ENCODE measurements at regions not wholly inside any gene's neighbourhood (a gene's known extent, or its start where the extent isn't known, plus 50 kb on each side); places are given as distances from the start of the nearest gene placed in this dataset.

DNA sequence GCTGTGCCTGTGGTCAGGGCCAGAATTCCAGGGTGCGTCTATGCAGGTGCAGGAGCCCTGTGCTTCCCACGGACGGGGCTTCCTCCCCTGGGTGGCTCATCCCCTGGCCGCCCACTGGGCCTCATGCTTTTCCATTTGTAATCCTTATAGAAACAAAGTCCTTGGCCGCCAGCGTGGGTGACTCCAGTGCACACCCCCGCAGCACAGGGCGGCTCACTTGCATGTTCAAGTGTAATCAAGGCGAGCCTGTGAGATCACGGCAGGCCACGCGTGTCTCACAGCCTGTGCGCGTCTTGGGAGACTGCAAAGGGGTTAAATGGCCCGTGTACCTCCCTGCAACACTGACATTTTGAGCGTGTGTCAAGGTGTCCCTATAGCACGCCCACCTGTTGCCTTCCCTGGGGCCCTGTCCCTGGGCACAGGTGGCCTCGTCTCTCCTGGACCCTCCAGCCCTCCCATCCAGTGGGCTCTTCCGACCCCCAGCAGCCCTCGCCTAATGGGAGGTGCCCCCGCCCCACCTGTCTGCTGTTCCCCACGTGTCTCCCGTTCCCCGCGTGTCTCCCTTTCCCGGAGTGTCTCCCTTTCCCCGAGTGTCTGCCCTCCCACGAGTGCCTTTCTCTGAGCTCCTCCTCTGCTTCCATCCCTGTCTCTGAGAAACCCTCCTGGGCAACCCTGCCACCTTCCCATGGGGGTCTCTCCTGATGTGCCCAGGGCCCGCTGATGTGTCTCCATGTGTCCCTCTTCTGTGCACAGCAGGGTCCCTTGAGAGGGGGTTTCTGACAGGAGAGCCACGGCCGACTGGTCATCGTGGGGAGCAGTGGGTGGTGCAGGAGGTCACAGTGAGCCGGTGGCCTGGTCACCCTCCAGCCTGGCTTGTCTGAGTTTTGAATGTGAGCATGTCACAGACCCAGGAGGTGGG is 1215.3 kb downstream of the BRD1 start:
- no peak overlapping the region for H3K27ac ChIP-seq (ENCODE audit: low read depth, low read length)
- WGBS, 3 donors, result 74 to 89% (median 85%) methylated on average over 33 of the region's 33 CpGs

- no peak overlapping the region for H3K27ac ChIP-seq (ENCODE audit: low read depth, low read length)
- WGBS, 3 donors, result 83 to 95% (median 94%) methylated on average over 22 of the region's 22 CpGs
Observed at GRCh38 chr22:48609279-48609865, 1218.3 kb downstream of the BRD1 start.

DNA sequence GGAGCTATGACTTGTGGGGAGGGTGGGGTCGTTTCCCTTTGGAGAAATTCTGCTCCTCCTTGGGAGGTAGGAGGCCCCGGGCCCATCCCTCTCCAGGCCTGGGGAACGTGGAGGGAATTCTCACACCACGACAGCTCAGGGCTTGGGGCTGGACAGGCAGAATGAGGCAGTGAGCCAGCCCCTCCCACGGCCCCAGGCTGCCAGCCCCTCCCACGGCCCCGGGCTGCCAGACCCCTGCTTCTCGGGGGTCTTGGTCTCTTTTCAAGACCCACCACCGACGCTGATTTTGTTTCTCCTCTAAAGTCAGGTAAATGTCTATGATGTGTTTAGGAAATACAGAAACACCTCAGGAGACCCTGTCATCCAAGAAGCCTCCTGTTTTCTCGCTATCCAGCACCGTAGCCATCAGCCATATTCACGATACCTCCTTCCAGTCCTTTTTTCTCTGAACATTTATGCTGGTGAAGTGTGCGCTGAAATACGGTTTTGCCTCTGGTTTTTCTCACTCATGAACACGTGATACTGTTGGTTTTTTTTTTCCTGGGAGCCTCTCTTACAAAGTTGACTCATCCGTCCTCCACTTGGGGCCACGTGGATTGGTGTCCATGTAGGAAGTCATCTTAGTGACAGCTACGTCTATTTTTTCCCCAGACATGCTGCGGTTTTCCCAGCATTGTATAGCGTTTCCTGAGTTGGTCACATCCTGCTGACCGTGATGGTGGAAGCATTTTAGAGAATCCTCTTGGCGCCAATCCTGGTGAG is 1219.6 kb downstream of the BRD1 start:
- H3K27ac ChIP-seq (ENCODE audit: low read depth, low read length), result no peak overlapping the region

DNA sequence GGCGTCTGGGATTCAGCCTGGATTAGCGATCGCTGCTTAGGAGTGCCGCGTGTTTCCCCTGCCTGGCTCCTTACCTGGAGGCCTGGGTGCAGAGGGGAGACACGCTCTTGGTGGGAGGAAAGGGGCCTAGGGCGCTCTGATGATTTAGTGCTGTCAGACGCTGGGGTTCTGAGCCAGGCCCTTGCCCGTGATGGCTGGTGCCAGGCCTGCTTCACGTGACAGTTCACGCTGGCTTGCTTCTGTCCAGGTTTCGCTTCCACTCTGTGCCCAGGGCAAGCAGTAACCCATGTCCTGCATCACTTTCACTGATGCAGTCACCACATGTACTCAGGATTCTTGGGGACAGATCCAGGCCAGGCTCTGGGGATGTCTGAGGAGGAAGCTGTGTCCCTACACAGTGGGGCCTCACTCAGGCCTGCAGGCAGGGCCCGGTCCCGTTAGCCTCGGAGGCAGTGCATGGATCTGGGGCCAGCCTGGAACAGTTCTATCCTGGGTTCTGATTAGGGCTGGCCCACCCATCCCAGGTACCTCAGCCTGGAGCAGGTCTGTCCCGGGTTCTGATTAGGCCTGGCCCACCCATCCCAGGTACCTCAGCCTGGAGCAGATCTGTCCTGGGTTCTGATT is 1220.9 kb downstream of the BRD1 start:
- no peak overlapping the region for H3K27ac ChIP-seq (ENCODE audit: low read depth, low read length)
- 90 to 95% (median 92%) methylated on average over 16 of the region's 16 CpGs for WGBS, 3 donors

More for the DNA sequence above, 1219.6 kb downstream of the BRD1 start:
- WGBS, 3 donors, result 41 to 61% (median 50%) methylated on average over 23 of the region's 23 CpGs

- no peak overlapping the region for H3K27ac ChIP-seq (ENCODE audit: low read depth, low read length)
- 67 to 84% (median 79%) methylated on average over 13 of the region's 13 CpGs for WGBS, 3 donors
Observed at GRCh38 chr22:48605856-48606481, 1221.7 kb downstream of the BRD1 start.

GRCh38 chr22:48605125-48605524 is 1222.5 kb downstream of the BRD1 start:
- H3K27ac ChIP-seq (ENCODE audit: low read depth, low read length), result no peak overlapping the region
- 83 to 92% (median 86%) methylated on average over 2 of the region's 2 CpGs for WGBS, 3 donors

- WGBS, 3 donors, result 77 to 87% (median 84%) methylated on average over 16 to 18 of the region's 18 CpGs
Observed at GRCh38 chr22:48603621-48604320, 1223.9 kb downstream of the BRD1 start.

DNA sequence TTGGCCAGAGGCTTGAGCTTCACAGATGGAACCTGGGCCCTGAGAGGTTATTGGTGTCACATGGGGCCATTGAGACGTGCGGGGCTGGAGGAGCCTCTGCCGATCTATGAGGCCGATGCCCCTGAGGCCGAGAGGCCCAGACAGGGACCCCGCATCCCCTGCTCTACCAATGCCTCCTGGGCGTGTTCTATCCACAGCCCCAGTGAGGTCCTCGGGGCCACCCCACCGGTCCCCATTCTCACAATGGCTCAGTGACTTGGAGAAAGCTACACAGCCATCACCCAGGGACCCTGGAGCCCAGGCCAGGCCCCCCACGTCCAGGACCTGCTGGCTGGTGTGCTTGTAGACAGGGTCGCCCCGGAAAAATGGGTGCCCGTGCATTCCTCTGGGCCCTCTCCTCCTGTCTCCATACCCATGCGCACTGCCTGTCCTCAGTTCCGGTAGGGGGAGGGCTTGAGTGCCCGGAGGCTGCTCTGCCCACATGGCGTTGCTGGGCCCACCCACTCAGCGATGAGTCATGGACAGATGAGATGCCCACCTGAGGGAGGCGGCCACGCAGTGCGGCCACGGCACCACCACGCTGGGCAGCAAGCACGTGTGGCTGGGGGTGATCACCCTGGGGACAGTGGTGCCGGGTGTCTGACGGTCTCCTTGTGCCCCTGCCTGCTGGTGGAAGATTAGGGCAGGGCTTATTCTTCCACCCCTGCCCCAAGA is 1224.7 kb downstream of the BRD1 start:
- 78 to 91% (median 91%) methylated on average over 21 to 26 of the region's 26 CpGs for WGBS, 3 donors
- H3K27ac ChIP-seq (ENCODE audit: low read depth, low read length), result no peak overlapping the region

More at GRCh38 chr22:48603621-48604320, 1223.9 kb downstream of the BRD1 start:
- H3K27ac ChIP-seq (ENCODE audit: low read depth, low read length), result no peak overlapping the region

GRCh38 chr22:48600681-48601080 is 1227.0 kb downstream of the BRD1 start:
- H3K27ac ChIP-seq (ENCODE audit: low read depth, low read length), result no peak overlapping the region
- WGBS, 3 donors, result 90 to 94% (median 92%) methylated on average over 27 of the region's 27 CpGs

DNA sequence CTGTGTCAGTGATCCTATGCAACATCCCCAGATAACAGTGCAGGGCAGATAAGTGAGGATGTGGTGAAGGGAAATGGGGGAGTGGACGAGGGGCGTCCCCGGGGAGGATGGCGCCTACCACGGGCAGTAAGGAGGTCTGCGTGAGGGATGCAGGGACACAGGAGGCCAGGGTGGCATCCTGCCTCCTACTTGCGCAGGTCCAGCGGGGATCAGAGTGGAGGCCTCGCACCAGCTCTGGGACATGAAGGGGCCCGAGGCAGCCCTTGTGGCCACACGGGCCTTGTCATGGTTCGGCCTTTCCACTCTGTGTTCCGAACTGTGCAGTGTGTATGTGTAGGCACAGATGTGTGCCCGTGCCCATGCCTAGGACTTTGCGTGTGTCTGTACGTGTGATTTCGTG is 1227.5 kb downstream of the BRD1 start:
- no peak overlapping the region for H3K27ac ChIP-seq (ENCODE audit: low read depth, low read length)
- WGBS, 3 donors, result 79 to 94% (median 93%) methylated on average over 17 of the region's 17 CpGs

- WGBS, 3 donors, result 85 to 93% (median 92%) methylated on average over 10 of the region's 10 CpGs
- no peak overlapping the region for H3K27ac ChIP-seq (ENCODE audit: low read depth, low read length)
Observed at GRCh38 chr22:48599346-48599745, 1228.3 kb downstream of the BRD1 start.

DNA sequence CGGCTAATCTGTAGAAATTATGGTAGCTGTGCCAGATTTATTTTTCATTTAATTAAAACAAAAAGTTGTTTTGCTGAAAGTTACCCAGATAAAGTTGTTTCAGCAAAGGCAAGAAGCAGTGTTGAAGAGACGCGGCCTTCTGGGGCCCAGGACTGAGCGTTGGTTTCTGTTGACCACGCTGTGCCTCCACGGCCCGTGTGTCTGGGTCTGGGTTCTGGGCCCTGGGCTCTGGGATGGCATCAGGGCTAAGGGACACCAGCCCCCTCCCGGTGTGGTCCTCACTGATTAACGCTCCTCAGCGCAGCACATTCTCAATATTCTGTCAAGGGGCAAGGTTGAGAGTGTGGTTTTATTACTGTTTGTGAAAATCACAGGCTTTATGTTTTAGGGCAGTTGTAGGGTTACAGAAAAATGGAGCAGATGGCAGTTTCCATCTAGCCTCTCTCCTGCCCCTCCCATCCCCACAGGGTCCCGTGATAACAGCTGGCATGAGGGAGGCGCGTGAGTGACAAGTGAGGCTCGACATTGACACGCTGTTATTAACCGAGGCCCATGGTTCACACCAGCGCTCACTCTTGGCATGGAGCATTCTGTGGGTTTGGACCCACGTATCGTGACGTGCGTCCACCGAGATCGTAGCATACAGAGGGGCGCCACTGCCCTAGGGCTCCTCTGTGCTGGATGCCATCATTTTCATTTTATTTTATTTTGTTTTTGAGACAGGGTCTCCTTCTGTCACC is 1231.4 kb downstream of the BRD1 start:
- 87 to 94% (median 93%) methylated on average over 24 of the region's 24 CpGs for WGBS, 3 donors

GRCh38 chr22:48595511-48595905 is 1232.2 kb downstream of the BRD1 start:
- 73 to 79% (median 78%) methylated on average over 10 of the region's 10 CpGs for WGBS, 3 donors
- H3K27ac ChIP-seq (ENCODE audit: low read depth, low read length), result no peak overlapping the region

More for the DNA sequence above, 1231.4 kb downstream of the BRD1 start:
- no peak overlapping the region for H3K27ac ChIP-seq (ENCODE audit: low read depth, low read length)

DNA sequence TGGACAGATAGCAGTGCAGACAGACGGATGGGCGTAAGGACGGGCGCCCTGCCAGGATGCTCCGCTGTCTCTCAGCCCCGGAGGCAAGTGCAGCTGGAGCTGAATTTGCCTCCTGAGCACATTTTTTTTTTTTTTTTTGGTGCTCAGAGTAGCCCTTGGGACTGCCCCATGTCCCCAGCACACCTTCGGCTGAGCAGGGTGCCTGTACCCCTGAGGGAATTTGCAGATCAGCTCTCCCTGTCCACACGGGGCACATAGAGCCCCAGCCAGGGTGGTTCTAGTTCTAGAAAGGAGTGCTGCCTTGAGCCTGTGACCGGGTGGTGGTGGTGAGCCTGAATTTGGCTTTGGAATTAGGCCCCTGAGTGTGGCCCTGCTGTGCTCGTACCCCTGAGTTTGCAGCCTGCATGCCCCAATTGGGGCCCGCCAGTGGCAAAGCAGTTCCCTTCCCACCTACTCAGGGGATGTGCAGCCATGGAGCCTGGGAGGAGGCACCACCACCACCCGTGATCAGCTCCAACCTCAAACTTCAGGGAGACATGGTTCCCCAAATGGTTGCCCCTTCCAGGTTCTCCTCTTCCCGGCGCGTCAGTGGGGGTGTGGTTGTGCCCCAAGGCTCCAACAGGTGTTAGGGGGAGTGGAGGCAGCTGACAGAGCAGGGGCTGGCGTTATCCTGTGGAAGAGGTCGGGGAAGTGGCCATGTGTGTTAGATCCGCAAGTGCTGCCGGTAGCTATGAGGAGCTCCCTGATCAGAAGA is 1232.7 kb downstream of the BRD1 start:
- 70 to 84% (median 78%) methylated on average over 19 of the region's 19 CpGs for WGBS, 3 donors
- no peak overlapping the region for H3K27ac ChIP-seq (ENCODE audit: low read depth, low read length)

- H3K27ac ChIP-seq (ENCODE audit: low read depth, low read length), result no peak overlapping the region
- 71 to 82% (median 82%) methylated on average over 21 of the region's 21 CpGs for WGBS, 3 donors
Observed at GRCh38 chr22:48594016-48594756, 1233.5 kb downstream of the BRD1 start.
